Smooth muscle cell (in vitro differentiated cells): ENCODE measurements at regions not wholly inside any gene's neighbourhood (a gene's known extent, or its start where the extent isn't known, plus 50 kb on each side); places are given as distances from the start of the nearest gene placed in this dataset.

Experiments
- DNase-seq: peaks from one replicate; lab custom pipeline; 2025; ENCODE audit not compliant: unreplicated experiment; lab: John Stamatoyannopoulos, UW
- H2AFZ ChIP-seq: fragments of 200-600 bp; sonication (generic); 2 replicates; pipeline ENCODE4 v1.6.0; 2016; ENCODE audit warnings: antibody characterized with exemption, low read depth, mild to moderate bottlenecking
- H3F3A ChIP-seq: fragments of 200-600 bp; sonication (generic); 2 replicates; pipeline ENCODE4 v1.6.0; 2017; ENCODE audit warnings: antibody characterized with exemption, low read depth
- H3K27ac ChIP-seq: fragments of 200-600 bp; sonication (generic); 2 replicates; pipeline ENCODE4 v1.5.1; 2016; ENCODE audit warnings: low read depth, mild to moderate bottlenecking
- H3K27me3 ChIP-seq: fragments of 200-600 bp; sonication (generic); 2 replicates; pipeline ENCODE4 v1.6.1; 2016; ENCODE audit warnings: low read depth, mild to moderate bottlenecking
- H3K36me3 ChIP-seq: fragments of 200-600 bp; sonication (generic); 2 replicates; pipeline ENCODE4 v1.5.1; 2016; ENCODE audit warnings: low read depth
- H3K4me1 ChIP-seq: fragments of 200-600 bp; sonication (generic); 2 replicates; pipeline ENCODE4 v1.5.1; 2016; ENCODE audit warnings: low read depth
- H3K4me2 ChIP-seq: fragments of 200-600 bp; sonication (generic); 2 replicates; pipeline ENCODE4 v1.6.0; 2016; ENCODE audit warnings: mild to moderate bottlenecking
- H3K4me3 ChIP-seq: fragments of 200-600 bp; sonication (generic); 2 replicates; pipeline ENCODE4 v1.5.1; 2016; ENCODE audit warnings: mild to moderate bottlenecking
- H3K79me2 ChIP-seq: fragments of 200-600 bp; sonication (generic); 2 replicates; pipeline ENCODE4 v1.6.0; 2016; ENCODE audit warnings: low read depth, mild to moderate bottlenecking
- H3K9ac ChIP-seq: fragments of 200-600 bp; sonication (generic); 2 replicates; pipeline ENCODE4 v1.6.0; 2016; ENCODE audit warnings: low read depth
- H3K9me3 ChIP-seq: fragments of 200-600 bp; sonication (generic); replicated peaks from 2 replicates; pipeline ENCODE4 v1.5.1; 2016; ENCODE audit warnings: low read depth
- H4K20me1 ChIP-seq: fragments of 200-600 bp; sonication (generic); 2 replicates; pipeline ENCODE4 v1.6.0; 2016; ENCODE audit warnings: low read depth
- WGBS: methylation state at CpG from one replicate; pipeline ENCODE4 v1.1.7; 2016; ENCODE audit warnings: low lambda C conversion rate; 5-methylcytosine and 5-hydroxymethylcytosine counted together
- TF ChIP-seq, protein P1 (sequence below): fragments of 200-600 bp; sonication (generic); IDR thresholded peaks from 2 replicates; pipeline ENCODE4 v1.5.1; 2017; ENCODE audit warnings: borderline replicate concordance, mild to moderate bottlenecking, antibody characterized with exemption; ENCODE audit not compliant: insufficient read depth, poor library complexity, severe bottlenecking

DNA sequence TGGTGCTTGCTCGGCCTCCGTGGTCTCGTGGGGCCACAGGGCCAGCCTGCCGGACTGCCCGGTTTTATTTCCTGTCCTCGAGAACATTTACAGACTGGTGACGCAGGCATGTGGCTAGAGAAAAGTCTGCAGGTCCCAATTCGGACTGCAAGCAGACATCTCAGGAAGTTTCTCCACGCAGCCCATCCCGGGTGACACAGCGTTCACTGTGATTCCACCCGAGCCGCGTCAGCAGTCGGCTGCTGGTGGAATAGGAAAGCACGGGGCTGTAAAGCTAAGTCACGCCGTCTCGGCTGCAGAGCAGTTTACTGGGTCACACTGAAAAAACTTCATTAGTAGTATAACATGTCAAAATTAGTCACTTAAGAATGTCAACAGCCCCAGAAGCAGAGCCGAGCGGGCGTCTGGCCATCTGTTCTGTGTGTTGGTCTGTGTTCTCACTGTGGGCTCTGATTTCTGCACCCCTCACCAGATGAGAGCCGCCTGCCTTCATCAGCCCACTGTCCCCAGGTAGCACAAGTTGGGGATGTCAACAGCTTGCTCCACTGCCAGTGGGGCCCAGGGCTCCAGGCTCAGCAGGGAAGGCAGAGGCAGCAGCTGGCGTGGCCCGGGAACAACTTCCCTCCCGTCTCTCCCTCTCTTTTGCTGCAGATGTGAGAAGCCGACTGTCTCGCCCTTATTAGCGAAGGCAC, 363.7 kb downstream of the IRX2 start:
- H3K4me2 ChIP-seq, result no peak overlapping the region
- H3K36me3 ChIP-seq, result no peaks in the 10 kb centered on the region
- no peak overlapping the region for H2AFZ ChIP-seq
- WGBS, result 79% methylated on average over 29 of the region's 29 CpGs
- H3K9ac ChIP-seq, result no peak overlapping the region
- TF ChIP-seq, protein P1, sequence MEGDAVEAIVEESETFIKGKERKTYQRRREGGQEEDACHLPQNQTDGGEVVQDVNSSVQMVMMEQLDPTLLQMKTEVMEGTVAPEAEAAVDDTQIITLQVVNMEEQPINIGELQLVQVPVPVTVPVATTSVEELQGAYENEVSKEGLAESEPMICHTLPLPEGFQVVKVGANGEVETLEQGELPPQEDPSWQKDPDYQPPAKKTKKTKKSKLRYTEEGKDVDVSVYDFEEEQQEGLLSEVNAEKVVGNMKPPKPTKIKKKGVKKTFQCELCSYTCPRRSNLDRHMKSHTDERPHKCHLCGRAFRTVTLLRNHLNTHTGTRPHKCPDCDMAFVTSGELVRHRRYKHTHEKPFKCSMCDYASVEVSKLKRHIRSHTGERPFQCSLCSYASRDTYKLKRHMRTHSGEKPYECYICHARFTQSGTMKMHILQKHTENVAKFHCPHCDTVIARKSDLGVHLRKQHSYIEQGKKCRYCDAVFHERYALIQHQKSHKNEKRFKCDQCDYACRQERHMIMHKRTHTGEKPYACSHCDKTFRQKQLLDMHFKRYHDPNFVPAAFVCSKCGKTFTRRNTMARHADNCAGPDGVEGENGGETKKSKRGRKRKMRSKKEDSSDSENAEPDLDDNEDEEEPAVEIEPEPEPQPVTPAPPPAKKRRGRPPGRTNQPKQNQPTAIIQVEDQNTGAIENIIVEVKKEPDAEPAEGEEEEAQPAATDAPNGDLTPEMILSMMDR, result no peak
- H3K4me1 ChIP-seq, result no peaks in the 10 kb centered on the region
- no peaks in the 10 kb centered on the region for H3K79me2 ChIP-seq
- H3K27me3 ChIP-seq, result no peaks in the 10 kb centered on the region
- DNase-seq, result no peak
- no peak overlapping the region for H3K4me3 ChIP-seq
- H3F3A ChIP-seq, result no peaks in the 10 kb centered on the region
- no peaks in the 10 kb centered on the region for H3K9me3 ChIP-seq
- no peaks in the 10 kb centered on the region for H4K20me1 ChIP-seq
- no peak overlapping the region for H3K27ac ChIP-seq

- Histone ChIP-seq H3K4me1 (no peaks in the 10 kb centered on the region), H3F3A (no peaks in the 10 kb centered on the region), H3K27ac (no peak overlapping the region), H2AFZ (no peak overlapping the region), H3K36me3 (no peaks in the 10 kb centered on the region), H3K9ac (no peak overlapping the region), H3K9me3 (no peaks in the 10 kb centered on the region), H4K20me1 (no peaks in the 10 kb centered on the region), H3K4me2 (no peak overlapping the region), H3K4me3 (no peak overlapping the region), H3K79me2 (no peaks in the 10 kb centered on the region), H3K27me3 (no peaks in the 10 kb centered on the region)
- WGBS, result 86% methylated on average over 11 of the region's 11 CpGs
- DNase-seq, result no peak
- TF ChIP-seq, protein P1, result no peak
Measured at GRCh38 chr5:2387250-2387633, 364.2 kb downstream of the IRX2 start.

DNA sequence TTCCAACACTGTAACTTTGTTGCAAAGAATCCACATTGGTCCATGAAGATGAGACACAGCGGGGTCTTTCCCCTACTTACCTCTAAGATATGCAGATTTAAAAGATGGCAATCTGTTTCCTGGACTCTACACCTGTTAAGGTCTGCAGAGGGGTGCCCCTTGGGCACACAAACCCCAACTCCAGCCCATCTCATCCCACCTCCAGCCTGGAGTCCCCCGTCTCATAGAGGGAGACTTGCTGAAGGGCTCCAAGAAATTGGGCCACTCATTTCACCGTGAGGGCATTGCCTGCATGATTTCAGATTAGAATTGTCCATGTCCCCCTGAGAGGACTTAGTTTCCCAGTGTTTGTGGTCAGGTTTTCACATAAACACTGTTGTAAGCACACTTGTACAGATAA, 365.7 kb downstream of the IRX2 start:
- Histone ChIP-seq H3K9ac (no peak overlapping the region), H3K36me3 (no peaks in the 10 kb centered on the region), H3K27me3 (no peaks in the 10 kb centered on the region), H3K4me1 (no peaks in the 10 kb centered on the region), H3K4me3 (no peak overlapping the region), H3K9me3 (no peaks in the 10 kb centered on the region), H4K20me1 (no peaks in the 10 kb centered on the region), H3F3A (no peaks in the 10 kb centered on the region), H2AFZ (no peak overlapping the region), H3K79me2 (no peaks in the 10 kb centered on the region), H3K27ac (no peak overlapping the region), H3K4me2 (no peak overlapping the region)
- no peak for DNase-seq
- TF ChIP-seq, protein P1, result no peak
- WGBS, result 65% methylated on average over 3 of the region's 3 CpGs

- Histone ChIP-seq H3K4me1 (no peaks in the 10 kb centered on the region), H3K4me3 (no peak overlapping the region), H3F3A (no peaks in the 10 kb centered on the region), H3K9me3 (no peaks in the 10 kb centered on the region), H3K27me3 (no peaks in the 10 kb centered on the region), H2AFZ (no peak overlapping the region), H3K9ac (no peak overlapping the region), H4K20me1 (no peaks in the 10 kb centered on the region), H3K4me2 (no peak overlapping the region), H3K36me3 (no peaks in the 10 kb centered on the region), H3K79me2 (no peaks in the 10 kb centered on the region), H3K27ac (no peak overlapping the region)
- no peak for DNase-seq
- TF ChIP-seq, protein P1, result no peak
- WGBS, result 83% methylated on average over 10 of the region's 10 CpGs
Measured at GRCh38 chr5:2383698-2384065, 367.8 kb downstream of the IRX2 start.
